ENCODE measurements at regions not wholly inside any gene's neighbourhood (a gene's known extent, or its start where the extent isn't known, plus 50 kb on each side); places are given as distances from the start of the nearest gene placed in this dataset.

DNA sequence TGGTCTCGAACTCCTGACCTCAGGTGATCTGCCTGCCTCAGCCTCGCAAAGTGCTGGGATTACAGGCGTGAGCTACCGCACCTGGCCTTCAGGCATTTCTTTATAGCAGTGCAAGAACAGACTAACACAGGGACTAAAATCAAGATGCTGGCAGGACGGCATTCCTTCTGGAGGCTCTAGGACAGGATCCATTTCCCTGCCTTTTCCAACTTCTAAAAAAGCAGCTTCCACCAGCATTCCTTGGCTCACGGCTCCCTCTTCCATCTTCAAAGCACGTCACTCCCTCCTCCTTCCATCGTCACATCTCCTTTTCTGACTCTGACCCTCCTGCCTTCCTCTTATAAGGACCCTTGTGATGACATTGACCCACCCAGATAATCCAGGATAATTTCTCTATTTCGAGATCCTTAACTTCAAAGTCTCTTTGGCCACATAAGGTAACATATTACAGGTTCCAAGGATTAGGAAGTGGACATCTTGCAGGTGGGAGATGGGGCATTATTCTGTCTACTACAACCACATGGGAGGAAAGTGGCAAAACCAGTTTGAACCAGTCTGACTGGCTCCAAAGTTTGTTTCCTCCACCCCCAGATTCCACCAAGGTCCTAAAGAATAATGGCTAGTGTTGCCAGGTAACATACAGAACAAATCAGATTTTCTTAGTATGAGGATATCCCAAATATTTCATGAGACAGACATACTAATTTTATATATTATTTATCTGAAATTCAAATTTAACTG is 172.5 kb downstream of the MN1 start:
- no peak for DNase-seq

DNA sequence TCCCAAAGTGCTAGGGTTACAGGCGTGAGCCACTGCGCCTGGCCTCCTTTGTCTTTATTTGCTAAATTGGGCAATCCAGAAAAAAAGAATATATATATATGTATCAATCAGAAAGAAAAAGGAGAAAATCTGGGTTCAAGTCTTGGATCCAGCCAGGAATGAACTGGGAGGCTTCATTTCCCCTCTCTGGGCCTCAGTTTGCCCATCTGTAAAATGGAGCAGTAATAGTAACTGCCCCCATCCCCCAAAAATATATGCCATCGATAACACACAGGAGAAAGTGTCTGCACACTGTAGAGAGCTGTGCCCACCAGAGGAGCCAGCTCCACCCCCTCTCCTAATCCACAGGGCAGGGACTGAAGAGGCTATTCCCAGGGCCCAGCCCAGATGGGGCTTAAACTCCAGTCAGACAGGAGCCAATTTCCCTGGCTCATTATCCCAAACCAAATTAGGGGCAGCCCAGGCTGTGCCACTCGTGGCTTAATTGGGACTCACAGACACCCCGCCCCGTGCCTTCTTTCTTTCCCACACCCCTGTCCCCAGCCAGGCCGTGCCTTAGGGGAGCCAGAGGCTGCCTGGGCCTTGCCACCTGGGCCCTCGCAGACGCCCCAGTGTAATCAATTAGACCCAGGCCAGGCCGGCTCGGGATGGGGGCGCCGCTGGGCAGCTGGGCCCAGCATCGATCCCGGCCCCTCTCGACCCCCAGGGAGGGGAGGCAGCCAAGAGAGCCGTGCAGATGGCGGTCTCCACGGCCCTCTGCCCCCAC is 171.5 kb downstream of the MN1 start:
- no peak for DNase-seq

GRCh38 chr22:27630754-27631153 is 170.8 kb downstream of the MN1 start:
- no peak for DNase-seq

DNA sequence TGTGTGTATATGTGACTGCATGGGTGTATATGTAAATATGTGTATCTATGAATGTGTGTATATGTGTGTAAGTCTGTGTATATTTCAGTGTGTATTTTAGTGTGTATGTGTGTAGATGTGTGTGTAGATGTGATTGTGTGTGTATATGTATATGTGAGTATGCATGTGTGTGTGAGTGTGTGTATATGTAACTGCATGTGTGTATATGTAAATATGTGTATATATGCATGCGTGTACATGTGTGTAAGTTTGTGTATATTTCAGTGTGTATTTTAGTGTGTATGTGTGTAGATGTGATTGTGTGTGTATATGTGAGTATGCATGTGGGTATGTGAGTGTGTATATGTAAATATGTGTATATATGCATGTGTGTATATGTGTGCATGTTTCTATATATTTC is 169.9 kb downstream of the MN1 start:
- DNase-seq = no peak

- no peak for DNase-seq
These were observed 168.9 kb downstream of the MN1 start for GRCh38 chr22:27632451-27633295.

DNA sequence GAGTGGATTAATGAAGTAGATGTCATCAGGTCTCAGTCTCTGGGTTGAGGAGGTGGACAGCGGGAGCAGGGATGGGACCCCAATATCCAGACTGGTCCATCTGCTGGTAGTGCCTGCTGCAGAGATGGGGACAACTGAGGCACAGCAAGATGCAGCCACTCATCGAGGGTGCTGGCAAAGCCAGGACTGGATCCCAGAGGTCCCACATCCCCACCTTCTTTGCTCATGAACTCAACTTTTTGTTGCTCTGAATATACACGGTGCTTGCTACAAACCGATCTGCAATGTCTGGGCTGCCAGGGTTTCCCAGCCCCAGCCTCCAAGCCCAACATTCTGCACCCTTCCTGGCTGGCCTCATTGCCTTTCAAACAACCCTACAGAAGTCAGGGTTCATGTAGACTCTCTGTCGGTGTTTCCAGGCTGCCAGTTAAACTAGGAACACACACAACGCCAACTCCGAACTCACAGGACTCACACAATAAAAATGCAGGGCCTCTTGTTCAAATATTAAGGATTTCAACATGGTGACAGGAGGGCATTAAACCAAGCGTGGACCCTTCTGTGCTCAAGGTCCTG is 168.2 kb downstream of the MN1 start:
- no peak for DNase-seq

- no peak for DNase-seq
These were observed 167.4 kb downstream of the MN1 start for GRCh38 chr22:27634043-27634740.

GRCh38 chr22:27635435-27635834 is 166.1 kb downstream of the MN1 start:
- DNase-seq = no peak

DNA sequence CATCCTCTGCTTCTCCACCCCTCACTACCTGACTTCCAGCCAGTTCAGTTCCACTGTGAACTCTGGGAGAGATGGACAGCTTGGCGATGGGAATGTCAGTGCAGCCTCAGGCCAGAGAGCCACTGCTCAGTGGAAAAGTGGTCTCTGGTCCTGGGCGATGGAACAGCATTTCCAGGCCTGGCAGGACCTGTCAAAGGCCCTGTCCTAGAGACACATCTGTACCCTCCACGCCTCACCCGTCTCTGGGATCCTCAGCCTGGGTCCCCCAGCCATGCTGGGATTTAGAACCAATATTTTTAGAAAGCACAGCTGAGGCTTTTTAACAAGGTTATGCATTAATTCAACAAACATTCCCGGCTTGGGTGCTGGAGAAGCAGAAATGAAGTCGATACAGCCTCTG is 165.7 kb downstream of the MN1 start:
- no peak for DNase-seq

DNA sequence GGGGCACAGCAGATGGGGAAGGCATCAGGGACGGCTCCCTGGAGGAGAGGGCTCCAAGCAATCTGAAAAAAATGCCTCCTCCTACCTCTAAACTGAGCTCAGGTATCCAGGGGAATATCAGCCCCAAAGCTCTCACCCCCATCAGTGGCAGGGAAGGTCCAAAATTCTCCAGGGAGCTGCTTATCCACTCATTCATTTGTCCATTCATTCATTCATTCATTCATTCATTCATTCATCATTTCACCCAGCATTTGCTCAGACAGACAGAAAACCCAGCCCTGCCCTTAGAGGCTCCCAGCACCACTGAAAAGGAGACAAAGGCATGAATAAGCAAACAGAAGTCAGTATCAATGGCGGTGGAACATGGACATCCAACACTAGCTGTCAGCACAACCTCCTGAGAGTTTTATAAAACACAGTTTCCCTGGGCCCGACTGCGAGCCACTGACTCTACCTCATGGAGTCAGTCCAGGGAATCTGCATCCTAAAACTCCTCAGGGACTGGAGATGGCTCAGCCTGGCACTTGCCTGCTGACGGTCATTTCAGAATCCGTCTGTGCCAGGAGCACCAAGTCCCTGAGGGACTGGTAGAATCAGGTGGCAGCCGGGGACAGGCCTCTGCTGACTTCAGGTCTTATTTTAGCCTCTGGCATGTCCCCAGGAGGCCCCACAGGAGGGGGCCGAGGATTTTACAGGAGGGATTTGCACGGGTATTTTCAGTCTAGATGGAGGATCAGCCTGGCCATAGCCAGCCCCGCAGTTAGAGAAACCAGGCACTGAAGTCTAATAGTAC is 164.6 kb downstream of the MN1 start:
- no peak for DNase-seq

DNA sequence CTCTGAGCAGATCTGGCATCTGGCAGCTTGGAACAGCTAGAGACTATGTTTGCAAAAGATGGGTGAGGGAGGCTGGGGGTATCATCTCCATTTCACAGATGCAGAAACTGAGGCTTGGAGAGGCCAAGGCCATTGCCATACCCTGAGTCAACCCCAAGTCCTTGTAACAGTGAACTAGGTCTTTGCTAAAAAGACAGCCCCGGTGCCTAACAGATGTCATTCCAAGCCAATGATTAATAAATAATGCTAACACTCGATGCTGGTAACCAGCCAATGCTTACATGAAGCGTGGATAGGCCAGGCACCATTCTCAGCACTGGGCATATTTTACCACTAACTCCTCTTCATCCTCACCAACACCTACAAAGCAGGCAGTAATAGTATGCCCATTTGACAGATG is 164.0 kb downstream of the MN1 start:
- DNase-seq = no peak

GRCh38 chr22:27638329-27639233 is 163.0 kb downstream of the MN1 start:
- no peak for DNase-seq

- no peak for DNase-seq
These were observed 162.1 kb downstream of the MN1 start for GRCh38 chr22:27639248-27640086.

DNA sequence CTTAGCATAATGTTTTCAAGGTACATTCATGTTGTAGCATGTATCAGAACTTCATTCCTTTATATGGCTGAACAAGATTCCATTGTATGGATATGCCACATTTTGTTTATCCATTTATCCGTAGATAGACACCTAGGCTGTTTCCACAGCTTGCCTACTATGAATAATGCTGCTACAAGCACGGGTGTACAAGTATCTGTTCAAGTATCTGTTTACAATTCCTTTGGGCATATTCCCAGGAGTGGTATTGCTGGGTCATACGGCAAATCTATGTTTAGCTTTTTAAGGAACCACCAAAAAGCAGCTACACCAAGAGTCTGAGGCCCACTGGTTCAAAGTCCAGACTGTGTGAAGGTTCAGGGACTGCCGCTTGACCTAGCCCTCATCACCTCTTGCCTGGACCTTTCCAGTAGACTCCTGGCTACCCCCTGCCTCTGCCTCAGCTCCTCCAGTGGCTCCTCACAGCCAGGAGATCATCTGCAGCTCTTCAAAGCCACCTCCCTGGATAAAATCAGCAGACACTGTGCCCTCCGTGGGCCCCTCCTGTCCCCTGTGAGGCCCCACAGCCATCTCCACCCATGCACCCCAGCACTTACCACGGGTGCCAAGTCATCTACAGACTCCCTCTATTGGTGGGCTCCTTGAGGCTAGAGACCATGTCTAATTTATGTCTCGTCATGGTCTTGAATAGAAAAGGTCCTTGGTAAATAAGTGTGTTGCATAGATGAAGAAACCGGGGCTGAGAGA is 160.3 kb downstream of the MN1 start:
- DNase-seq = no peak

DNA sequence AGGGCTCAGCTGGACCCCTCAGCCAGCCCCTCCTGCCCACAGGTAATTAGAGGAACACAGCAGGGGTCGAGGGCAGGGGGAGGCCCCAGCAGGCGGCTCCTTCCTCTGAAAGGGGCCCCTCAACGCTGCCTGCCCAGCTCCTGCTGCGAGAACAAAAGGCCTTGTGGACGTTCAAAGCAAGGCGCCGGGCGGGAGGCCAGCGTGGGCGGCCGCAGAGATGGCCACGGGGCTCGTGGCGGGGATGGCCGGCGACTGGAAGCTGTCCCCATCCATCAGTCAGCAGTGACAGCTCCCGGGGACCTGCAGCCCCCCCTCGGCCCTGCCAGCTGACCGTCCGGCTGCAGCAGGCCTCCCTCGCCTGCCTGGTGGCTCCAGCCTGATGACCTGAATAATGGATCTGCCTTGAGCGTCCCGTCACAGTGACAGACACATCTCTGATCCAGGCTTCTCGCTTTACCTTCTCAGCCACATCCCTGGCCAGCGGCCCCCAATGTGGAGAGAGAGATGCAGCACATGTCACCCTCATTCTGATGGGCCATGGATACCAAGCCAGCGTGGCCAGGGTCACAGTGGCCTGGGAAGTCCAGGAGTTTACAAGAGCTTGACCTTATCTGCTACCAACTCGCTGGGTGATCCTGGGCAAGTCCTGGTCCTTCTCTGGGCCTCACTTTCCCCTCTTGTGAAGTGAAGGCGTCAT is 159.3 kb downstream of the MN1 start:
- DNase-seq = peak; percentile 91

- DNase-seq = no peak
These were observed 157.6 kb downstream of the MN1 start for GRCh38 chr22:27643907-27644306.

DNA sequence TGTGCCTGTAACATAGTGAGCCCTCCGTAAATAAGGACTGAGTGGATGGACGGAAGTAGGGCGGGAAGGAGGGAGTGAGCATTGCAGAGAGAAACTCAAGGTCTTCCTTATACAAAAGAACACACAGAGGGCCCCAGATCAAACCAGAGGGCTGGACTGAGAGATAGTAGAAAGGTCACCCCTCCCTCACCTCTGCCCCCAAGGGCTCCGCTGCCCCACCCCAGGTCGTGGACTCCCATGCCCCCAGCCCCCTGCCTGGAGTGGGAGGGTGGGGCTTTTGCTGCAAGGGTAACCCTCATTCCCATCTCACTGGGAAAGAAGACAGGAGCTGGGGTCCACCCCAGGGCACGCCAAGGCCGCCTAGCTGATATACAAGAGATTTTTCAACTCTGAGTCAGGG is 157.0 kb downstream of the MN1 start:
- DNase-seq = no peak

GRCh38 chr22:27647540-27647939 is 154.0 kb downstream of the MN1 start:
- DNase-seq = no peak

Measured in occipital lobe (tissue), 1 donor.